ENCODE measurements at regions not wholly inside any gene's neighbourhood (a gene's known extent, or its start where the extent isn't known, plus 50 kb on each side); places are given as distances from the start of the nearest gene placed in this dataset.

GRCh38 chr1:234884006-234884405 is 244.6 kb downstream of the TOMM20 start:
- no peak for TF ChIP-seq EZH2 (IDR thresholded peaks at IDR 0.05; ENCODE audit: low read length)
- TF ChIP-seq CTCF (optimal IDR thresholded peaks at IDR 0.05 in 1 of 3, IDR thresholded peaks at IDR 0.05 in 1 of 3, conservative IDR thresholded peaks at IDR 0.05 in 1 of 3; ENCODE audit: extremely low read depth in 1 of 3, insufficient read depth in 2 of 3, low read length in 3 of 3) = no peak
